ENCODE measurements at regions not wholly inside any gene's neighbourhood (a gene's known extent, or its start where the extent isn't known, plus 50 kb on each side); places are given as distances from the start of the nearest gene placed in this dataset.
A peak's percentile ranks its signal among the peaks of the same experiment; 100 is the strongest.

DNA sequence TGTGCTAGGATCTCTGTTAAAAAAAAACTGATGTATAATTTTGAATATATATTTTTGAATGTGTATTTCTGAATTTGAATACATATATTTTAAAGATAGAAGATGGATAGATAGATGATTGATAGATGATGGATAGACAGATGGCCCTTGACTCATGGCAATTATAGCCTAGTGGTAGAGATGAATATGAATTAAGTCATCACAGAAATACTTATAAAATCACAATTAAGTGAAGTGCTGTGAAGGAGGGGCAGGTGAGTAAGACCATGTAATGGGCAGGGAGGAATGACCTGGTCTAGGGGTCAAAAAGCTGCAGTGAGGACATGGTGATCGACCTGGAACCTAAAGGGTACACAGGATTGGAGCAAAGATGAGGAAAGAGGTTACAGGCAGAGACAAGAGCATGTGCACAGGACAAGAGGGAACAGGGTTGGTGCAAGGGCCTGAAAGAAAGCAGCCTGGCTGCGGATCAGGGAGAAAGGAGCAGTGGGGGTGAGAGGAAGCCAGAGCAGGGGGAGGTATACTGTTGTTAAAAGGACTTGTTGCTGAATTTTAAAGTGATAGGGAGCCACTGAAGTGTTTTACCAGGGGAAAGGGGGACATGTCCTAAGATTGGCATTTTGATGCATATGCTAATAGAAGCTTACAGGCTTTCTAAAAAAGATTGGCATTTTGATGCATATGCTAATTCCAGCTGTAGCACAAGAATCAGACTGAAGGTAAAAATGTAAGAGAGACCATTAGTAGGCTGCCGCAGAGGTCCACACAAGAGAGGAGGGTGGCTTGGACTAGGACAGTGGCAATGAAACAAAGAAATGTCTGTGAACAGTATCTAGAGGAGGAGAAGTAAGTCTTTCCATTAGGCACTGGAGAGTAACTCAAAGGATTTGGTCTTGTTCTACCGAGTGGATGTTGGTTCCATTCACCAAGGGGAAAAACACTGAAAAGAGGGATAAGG is 527.8 kb downstream of the AGTPBP1 start (continued):
- TF ChIP-seq ELF4 (CRISPR knock-in tag; IDR thresholded peaks at IDR 0.05) = no peak
- TF ChIP-seq, protein P1, sequence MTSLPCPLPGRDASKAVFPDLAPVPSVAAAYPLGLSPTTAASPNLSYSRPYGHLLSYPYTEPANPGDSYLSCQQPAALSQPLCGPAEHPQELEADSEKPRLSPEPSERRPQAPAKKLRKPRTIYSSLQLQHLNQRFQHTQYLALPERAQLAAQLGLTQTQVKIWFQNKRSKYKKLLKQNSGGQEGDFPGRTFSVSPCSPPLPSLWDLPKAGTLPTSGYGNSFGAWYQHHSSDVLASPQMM (CRISPR knock-in tag; IDR thresholded peaks at IDR 0.05) = no peak

DNA sequence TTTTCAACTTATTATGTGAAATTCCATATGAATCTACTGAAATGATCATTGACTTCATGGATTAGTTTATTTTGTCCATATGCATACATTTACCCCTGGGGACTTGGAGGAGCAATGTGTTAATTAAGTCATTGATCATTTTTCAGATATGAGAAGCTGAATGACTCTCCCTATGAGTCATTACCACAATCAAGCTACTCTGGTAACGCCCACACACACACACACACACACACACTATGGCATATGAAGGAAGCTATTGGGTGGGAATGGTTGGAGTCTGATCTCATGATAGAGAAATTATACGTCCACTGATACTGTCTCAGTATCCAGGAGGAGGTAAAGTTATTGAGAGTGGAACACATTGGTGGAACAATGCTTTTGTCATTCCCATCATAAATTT is 528.9 kb downstream of the AGTPBP1 start:
- in situ Hi-C loops (cut with MboI) = no loop called here
- FAIRE-seq = no peak
- Histone ChIP-seq H3K9ac (ENCODE audit: insufficient read depth in 1 of 2, low read depth in 2 of 2, low read length in 2 of 2) (no peak overlapping the region), H3K4me3 (no peak overlapping the region), H3K36me3 (ENCODE audit: control insufficient read depth, insufficient read depth, low read length) (no peaks in the 10 kb centered on the region), H3K4me2 (ENCODE audit: insufficient read depth, low read length) (no peak overlapping the region), H3K9me3 (replicated peaks; ENCODE audit: control insufficient read depth, insufficient read depth, low read depth, low read length) (no peaks in the 10 kb centered on the region), H3K27ac (ENCODE audit: extremely low read depth, low read depth, low read length) (no peak overlapping the region), H3K79me2 (ENCODE audit: control insufficient read depth, insufficient read depth, low read length) (no peaks in the 10 kb centered on the region), H4K20me1 (replicated peaks; ENCODE audit: control insufficient read depth, insufficient read depth, low read length) (no peaks in the 10 kb centered on the region), H3K9me1 (ENCODE audit: control insufficient read depth, insufficient read depth, low read length) (no peaks in the 10 kb centered on the region), H2AFZ (ENCODE audit: low read depth, low read length) (no peak overlapping the region), H3K4me1 (replicated peaks in 1 of 2; ENCODE audit: control insufficient read depth in 2 of 2, insufficient read depth in 2 of 2, low read length in 2 of 2) (no peaks in the 10 kb centered on the region), H3K27me3 (ENCODE audit: control insufficient read depth in 2 of 2, insufficient read depth in 2 of 2, low read length in 2 of 2) (no peaks in the 10 kb centered on the region)
- peak; percentile 66 for TF ChIP-seq FOSL1 (tag; conservative IDR thresholded peaks at IDR 0.05)
- no peak for TF ChIP-seq PHB2 (IDR thresholded peaks at IDR 0.05; ENCODE audit: low read depth)
- TF ChIP-seq JUND (IDR thresholded peaks at IDR 0.05; ENCODE audit: borderline replicate concordance, low read depth, low read length) = peak; percentile 49; the same call in 1 of the 2 replicates
- peak; percentile 27; the same call in 1 of the 3 replicates for TF ChIP-seq JUND (tag; IDR thresholded peaks at IDR 0.05; ENCODE audit: borderline replicate concordance, low read depth, low read length)
- no peak for TF ChIP-seq NR4A1 (CRISPR knock-in tag; IDR thresholded peaks at IDR 0.05)
- TF ChIP-seq NR4A1 (tag; IDR thresholded peaks at IDR 0.05) = no peak
- peak; percentile 70 for TF ChIP-seq EGR1 (conservative IDR thresholded peaks at IDR 0.05)
- TF ChIP-seq STAG1 (CRISPR knock-in tag; IDR thresholded peaks at IDR 0.05; ENCODE audit: borderline replicate concordance) = no peak
- WGBS (ENCODE audit: insufficient coverage, low coverage, missing lambda C conversion rate) = 0% methylated on average over 2 of the region's 2 CpGs
- no peak for ATAC-seq
- CTCF ChIA-PET (ENCODE audit: low intra/inter-chr PET ratio) = no interaction called here
- POLR2A ChIA-PET = no interaction called here
- DNase-seq (ENCODE audit: extremely low read depth in 1 of 4, low spot score in 3 of 4) = peak in 1 of 4 experiments; percentile 0
- intact Hi-C loops (cut with micrococcal nuclease) = no loop called here
- BruUV-seq (replicated peaks) = no TSS peak
